ENCODE measurements at regions not wholly inside any gene's neighbourhood (a gene's known extent, or its start where the extent isn't known, plus 50 kb on each side); places are given as distances from the start of the nearest gene placed in this dataset.

- no peaks in the 10 kb centered on the region for H3K79me2 ChIP-seq (ENCODE audit: insufficient read depth, low read length)
- no peaks in the 10 kb centered on the region for H3K4me1 ChIP-seq (ENCODE audit: control insufficient read depth in 1 of 2, insufficient read depth in 2 of 2, low read length in 2 of 2)
- no peaks in the 10 kb centered on the region for H3K9me2 ChIP-seq (ENCODE audit: insufficient read depth)
- no peaks in the 10 kb centered on the region for H3K36me3 ChIP-seq (ENCODE audit: control insufficient read depth in 1 of 2, insufficient read depth in 2 of 2, low read length in 2 of 2)
- no TSS peak for BruUV-seq (replicated peaks)
- DNase-seq (ENCODE audit: low read depth, low spot score) (no peak), ATAC-seq (no peak)
- H3K9ac ChIP-seq (ENCODE audit: low read length), result no peak overlapping the region
- no peak overlapping the region for H3K4me3 ChIP-seq (replicated peaks in 1 of 2; ENCODE audit: low read depth in 1 of 2, low read length in 2 of 2)
- intact Hi-C loops (cut with micrococcal nuclease), result no loop called here
- peaks cover 25% of the 10 kb centered on the region for H3K27me3 ChIP-seq (ENCODE audit: insufficient read depth, low read length)
- no peaks in the 10 kb centered on the region for H4K20me1 ChIP-seq (ENCODE audit: insufficient read depth)
- CTCF ChIA-PET, result no interaction called here
- RAD21 ChIA-PET (ENCODE audit: low non-redundant PET in 1 of 2, low total read pairs in 2 of 2, uncharacterized antibody in 2 of 2, unreplicated experiment in 2 of 2), result no interaction called here
- no peak overlapping the region for H2AFZ ChIP-seq (ENCODE audit: low read depth, low read length, poor library complexity, severe bottlenecking)
- no peaks in the 10 kb centered on the region for H3K9me3 ChIP-seq (ENCODE audit: control insufficient read depth in 1 of 2, insufficient read depth in 1 of 2, low read depth in 1 of 2, low read length in 2 of 2)
- no peak overlapping the region for H3K27ac ChIP-seq (ENCODE audit: low read depth, low read length)
- TF ChIP-seq REST (IDR thresholded peaks at IDR 0.05; ENCODE audit: low read depth), result no peak
- no peak overlapping the region for H3K4me2 ChIP-seq (ENCODE audit: low read length)
- POLR2A ChIA-PET, result no interaction called here
Measured at GRCh38 chr11:111104185-111104584, 141.3 kb upstream of the POU2AF2 start.

- Histone ChIP-seq H3K4me1 (ENCODE audit: control insufficient read depth in 1 of 2, insufficient read depth in 2 of 2, low read length in 2 of 2) (peaks cover 0 to 6% of the 10 kb centered on the region in 2 experiments; a peak in 1 of 4 replicates), H3K36me3 (ENCODE audit: control insufficient read depth in 1 of 2, insufficient read depth in 2 of 2, low read length in 2 of 2) (no peaks in the 10 kb centered on the region), H3K79me2 (ENCODE audit: insufficient read depth, low read length) (no peaks in the 10 kb centered on the region), H2AFZ (ENCODE audit: low read depth, low read length, poor library complexity, severe bottlenecking) (no peak overlapping the region), H3K4me2 (ENCODE audit: low read length) (no peak overlapping the region), H3K9me2 (ENCODE audit: insufficient read depth) (no peaks in the 10 kb centered on the region), H3K9me3 (ENCODE audit: control insufficient read depth in 1 of 2, insufficient read depth in 1 of 2, low read depth in 1 of 2, low read length in 2 of 2) (no peaks in the 10 kb centered on the region), H3K27ac (ENCODE audit: low read depth, low read length) (no peak overlapping the region), H4K20me1 (ENCODE audit: insufficient read depth) (no peaks in the 10 kb centered on the region), H3K4me3 (replicated peaks in 1 of 2; ENCODE audit: low read depth in 1 of 2, low read length in 2 of 2) (no peak overlapping the region), H3K27me3 (ENCODE audit: insufficient read depth, low read length) (peaks cover 25% of the 10 kb centered on the region), H3K9ac (ENCODE audit: low read length) (no peak overlapping the region)
- ChIA-PET POLR2A (no interaction called here), CTCF (no interaction called here), RAD21 (ENCODE audit: low non-redundant PET in 1 of 2, low total read pairs in 2 of 2, uncharacterized antibody in 2 of 2, unreplicated experiment in 2 of 2) (no interaction called here)
- TF ChIP-seq JUND (IDR thresholded peaks at IDR 0.05) (no peak), POLR2A (IDR thresholded peaks at IDR 0.05; ENCODE audit: borderline replicate concordance, extremely low read depth, insufficient read depth, insufficient read length) (no peak), ATF3 (IDR thresholded peaks at IDR 0.05) (no peak), REST (IDR thresholded peaks at IDR 0.05; ENCODE audit: low read depth) (no peak), CBX3 (IDR thresholded peaks at IDR 0.05; ENCODE audit: low read depth) (no peak), RAD21 (IDR thresholded peaks at IDR 0.05; ENCODE audit: low read depth) (no peak)
- ATAC-seq (no peak), DNase-seq (ENCODE audit: low read depth, low spot score) (no peak)
- intact Hi-C loops (cut with micrococcal nuclease), result no loop called here
- no TSS peak for BruUV-seq (replicated peaks)
Measured at GRCh38 chr11:111101881-111102280, 143.6 kb upstream of the POU2AF2 start.
